ENCODE measurements at regions not wholly inside any gene's neighbourhood (a gene's known extent, or its start where the extent isn't known, plus 50 kb on each side); places are given as distances from the start of the nearest gene placed in this dataset.

- Histone ChIP-seq H3K27ac (no peak overlapping the region), H3K4me3 (no peak overlapping the region), H3K36me3 (ENCODE audit: low read depth, missing control alignments) (no peaks in the 10 kb centered on the region), H3K9me3 (no peaks in the 10 kb centered on the region), H3K4me1 (no peaks in the 10 kb centered on the region), H3K27me3 (no peaks in the 10 kb centered on the region)
- DNase-seq, result no peak
- intact Hi-C loops (cut with DNase I; ENCODE audit: low total_unique reads), result no loop called here
- WGBS, 2 donors, result 85 to 89% methylated on average over 3 of the region's 3 CpGs
- TF ChIP-seq CTCF (IDR thresholded peaks at IDR 0.05) (no peak), POLR2A (IDR thresholded peaks at IDR 0.05) (no peak)
These were observed 1377.2 kb downstream of the CDY2B start for GRCh38 chrY:16502733-16503214.

DNA sequence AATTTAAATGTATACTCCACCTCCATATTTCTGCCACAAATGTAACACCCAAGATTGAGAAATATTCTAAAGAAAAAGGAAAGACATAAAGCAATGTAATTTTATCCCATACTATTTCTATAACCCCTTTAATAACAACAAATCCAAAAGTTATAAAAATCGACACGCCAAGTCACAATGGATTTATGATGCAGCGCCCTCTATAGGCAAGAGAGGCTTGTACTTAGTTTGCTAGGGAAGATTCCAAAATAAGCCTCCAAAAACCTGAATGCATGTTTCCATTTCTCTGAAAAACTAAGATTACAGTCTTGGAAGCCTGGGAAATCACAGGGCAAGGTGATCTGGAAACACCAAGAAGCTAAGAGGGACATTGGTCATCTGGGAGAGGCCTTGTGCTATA lies 1389.3 kb downstream of the CDY2B start:
- TF ChIP-seq POLR2A (IDR thresholded peaks at IDR 0.05) (no peak), CTCF (IDR thresholded peaks at IDR 0.05) (peak in 1 of 3 experiments; percentile 21)

DNA sequence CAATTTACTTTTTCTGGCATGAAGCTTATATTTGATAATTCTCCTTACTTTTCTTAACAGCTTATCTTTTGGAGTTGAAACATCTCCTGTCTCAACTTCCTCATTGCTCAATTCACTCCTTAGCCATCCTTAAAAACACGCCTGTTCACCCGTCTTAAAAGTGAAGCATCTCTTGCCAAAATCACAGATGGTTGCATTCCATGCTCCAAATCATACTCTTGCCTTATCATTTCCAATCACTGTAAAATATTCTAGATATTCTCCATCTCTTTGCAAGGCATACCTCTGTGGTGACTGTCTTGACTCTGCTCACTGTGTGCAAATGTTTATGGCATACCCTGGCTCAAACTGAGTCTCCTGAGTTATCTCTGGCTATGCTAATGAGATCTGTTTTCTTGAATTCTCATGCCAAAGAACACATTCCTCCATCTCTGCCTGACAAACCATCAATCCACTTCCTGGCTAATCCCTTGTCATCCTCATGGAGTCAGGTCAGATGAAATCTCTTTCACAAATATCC lies 1393.3 kb downstream of the CDY2B start:
- DNase-seq, result no peak
- Histone ChIP-seq H3K4me3 (no peak overlapping the region), H3K36me3 (ENCODE audit: low read depth, missing control alignments) (no peaks in the 10 kb centered on the region), H3K27ac (no peak overlapping the region), H3K4me1 (no peaks in the 10 kb centered on the region), H3K9me3 (no peaks in the 10 kb centered on the region), H3K27me3 (no peaks in the 10 kb centered on the region)
- WGBS, 2 donors, result 74 to 85% methylated on average over 2 of the region's 2 CpGs
- intact Hi-C loops (cut with DNase I; ENCODE audit: low total_unique reads), result no loop called here
- no peak for TF ChIP-seq CTCF (IDR thresholded peaks at IDR 0.05)
- TF ChIP-seq POLR2A (IDR thresholded peaks at IDR 0.05), result no peak

More for the DNA sequence above, 1389.3 kb downstream of the CDY2B start:
- no peak overlapping the region for H3K27ac ChIP-seq
- H3K4me1 ChIP-seq, result no peaks in the 10 kb centered on the region
- no peaks in the 10 kb centered on the region for H3K27me3 ChIP-seq
- intact Hi-C loops (cut with DNase I; ENCODE audit: low total_unique reads), result no loop called here
- H3K36me3 ChIP-seq (ENCODE audit: low read depth, missing control alignments), result no peaks in the 10 kb centered on the region
- H3K4me3 ChIP-seq, result no peak overlapping the region
- DNase-seq, result peak; percentile 13
- 54 to 70% methylated on average over 3 of the region's 3 CpGs for WGBS, 2 donors
- H3K9me3 ChIP-seq, result no peaks in the 10 kb centered on the region

GRCh38 chrY:16480031-16480430 lies 1400.0 kb downstream of the CDY2B start:
- no peak for DNase-seq
- Histone ChIP-seq H3K27ac (no peak overlapping the region), H3K27me3 (no peaks in the 10 kb centered on the region), H3K4me3 (no peak overlapping the region), H3K9me3 (no peaks in the 10 kb centered on the region), H3K4me1 (no peaks in the 10 kb centered on the region), H3K36me3 (ENCODE audit: low read depth, missing control alignments) (no peaks in the 10 kb centered on the region)
- no peak for TF ChIP-seq CTCF (IDR thresholded peaks at IDR 0.05)
- TF ChIP-seq POLR2A (IDR thresholded peaks at IDR 0.05), result no peak
- intact Hi-C loops (cut with DNase I; ENCODE audit: low total_unique reads), result no loop called here

- H3K4me1 ChIP-seq, result no peaks in the 10 kb centered on the region
- TF ChIP-seq CTCF (IDR thresholded peaks at IDR 0.05) (no peak), POLR2A (IDR thresholded peaks at IDR 0.05) (no peak)
- H3K36me3 ChIP-seq (ENCODE audit: low read depth, missing control alignments), result no peaks in the 10 kb centered on the region
- 82 to 85% methylated on average over 2 of the region's 2 CpGs for WGBS, 2 donors
- no peaks in the 10 kb centered on the region for H3K27me3 ChIP-seq
- no peak overlapping the region for H3K27ac ChIP-seq
- intact Hi-C loops (cut with DNase I; ENCODE audit: low total_unique reads), result no loop called here
- no peak for DNase-seq
- H3K4me3 ChIP-seq, result no peak overlapping the region
- H3K9me3 ChIP-seq, result no peaks in the 10 kb centered on the region
These were observed 1406.0 kb downstream of the CDY2B start for GRCh38 chrY:16474053-16474452.

Measured in testis (tissue), 2 donors.